Suppressor macrophage treated with lipopolysaccharide for 4 hours (primary cell): ENCODE measurements at regions not wholly inside any gene's neighbourhood (a gene's known extent, or its start where the extent isn't known, plus 50 kb on each side); places are given as distances from the start of the nearest gene placed in this dataset.

Experiments
- DNase-seq: peaks from one replicate; pipeline ENCODE4 v3.0.0-alpha.2; 2020

DNA sequence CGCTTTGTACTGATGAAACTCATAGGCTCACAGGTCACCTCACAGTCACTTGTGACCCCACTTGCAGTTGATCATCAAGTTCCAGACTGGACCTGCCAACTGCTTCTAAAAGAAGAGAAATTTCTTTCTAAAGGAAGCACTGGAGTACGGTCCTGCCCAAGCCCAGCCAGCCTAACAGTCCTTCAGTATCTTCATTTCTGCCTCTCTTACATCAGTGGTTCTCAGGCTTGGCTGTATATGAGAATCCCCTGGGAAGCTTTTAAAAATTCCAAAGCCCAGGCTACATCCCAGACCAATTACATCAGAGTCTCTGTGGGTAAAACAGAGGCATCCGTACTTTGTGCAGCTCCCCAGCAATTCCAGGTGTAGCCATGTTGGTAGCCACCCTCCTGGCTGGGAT lies 282.1 kb downstream of the NFIB start:
- no peak for DNase-seq

DNA sequence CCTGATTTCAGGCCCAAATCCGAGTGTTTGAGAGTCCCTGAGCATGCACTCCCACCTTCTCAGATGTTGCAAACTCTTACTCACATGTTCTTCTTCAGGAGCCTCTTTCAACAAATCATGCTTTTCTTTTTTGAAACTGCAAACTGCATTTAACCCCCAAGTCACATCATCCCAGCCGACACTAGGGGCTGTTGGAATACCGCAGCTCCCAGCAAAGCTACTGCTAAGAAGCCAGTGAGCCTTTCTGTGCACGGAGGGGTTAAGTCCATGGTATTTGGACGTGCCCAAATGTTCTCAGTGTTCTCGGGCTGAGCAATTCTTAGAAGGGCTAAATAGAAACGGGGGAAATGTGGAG lies 282.9 kb downstream of the NFIB start:
- DNase-seq: no peak

DNA sequence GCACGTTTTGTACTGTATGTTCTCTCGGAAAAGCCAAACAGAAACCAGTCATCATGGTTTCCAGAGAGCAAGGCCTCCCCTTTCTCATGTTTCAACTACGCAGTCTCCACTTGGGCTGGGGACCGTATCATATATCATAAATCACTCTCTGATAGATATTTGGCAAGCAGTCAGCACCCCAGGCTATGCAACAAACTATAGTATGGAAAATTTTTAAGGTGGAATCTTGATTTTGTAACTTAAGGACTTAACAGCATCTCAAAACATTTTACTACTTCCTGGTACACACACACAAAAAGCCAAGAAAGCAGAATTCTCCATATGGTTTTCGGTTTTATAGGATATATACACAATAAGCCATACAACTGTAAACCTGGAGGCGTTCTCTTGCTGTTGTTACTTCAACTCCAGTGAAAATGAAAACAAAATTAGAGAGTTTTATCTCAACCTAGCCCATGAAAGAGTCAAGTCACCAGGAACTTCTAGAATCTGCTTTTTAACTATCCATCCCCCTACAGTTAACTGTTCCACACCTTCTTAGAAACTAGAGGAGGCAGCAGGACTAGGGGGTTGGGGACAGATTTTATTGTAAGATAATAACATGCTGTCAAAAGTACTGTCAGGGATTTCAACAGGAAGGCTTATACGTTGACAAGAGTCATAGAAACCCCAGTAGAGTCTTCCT lies 283.4 kb downstream of the NFIB start:
- DNase-seq: no peak

DNA sequence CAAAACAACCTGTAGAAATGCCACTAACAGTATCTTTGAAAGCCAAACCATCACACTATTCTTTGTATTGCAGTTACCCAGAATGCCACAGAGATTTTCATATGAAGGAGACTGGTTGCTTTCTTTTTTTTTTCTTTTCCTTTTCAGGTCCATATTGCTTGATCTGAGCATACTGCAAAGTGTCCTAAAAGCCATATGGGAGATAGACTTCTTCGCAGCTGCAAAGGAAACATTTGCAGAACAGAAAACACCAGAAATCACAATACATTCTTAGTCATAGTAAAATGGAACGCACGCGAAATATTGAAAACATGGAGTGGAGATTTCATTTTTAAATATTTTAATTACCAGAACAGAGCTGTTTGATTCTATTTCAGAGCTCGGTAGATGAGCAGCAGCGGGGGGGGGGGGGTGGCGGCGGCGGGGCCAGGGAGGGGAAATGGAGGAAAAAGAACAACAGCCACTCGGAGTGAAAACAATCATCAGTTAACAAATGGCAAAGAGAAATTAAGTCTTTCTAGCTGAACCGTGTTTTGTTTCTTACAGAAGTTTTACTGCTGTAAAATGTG lies 284.1 kb downstream of the NFIB start:
- DNase-seq: no peak

DNA sequence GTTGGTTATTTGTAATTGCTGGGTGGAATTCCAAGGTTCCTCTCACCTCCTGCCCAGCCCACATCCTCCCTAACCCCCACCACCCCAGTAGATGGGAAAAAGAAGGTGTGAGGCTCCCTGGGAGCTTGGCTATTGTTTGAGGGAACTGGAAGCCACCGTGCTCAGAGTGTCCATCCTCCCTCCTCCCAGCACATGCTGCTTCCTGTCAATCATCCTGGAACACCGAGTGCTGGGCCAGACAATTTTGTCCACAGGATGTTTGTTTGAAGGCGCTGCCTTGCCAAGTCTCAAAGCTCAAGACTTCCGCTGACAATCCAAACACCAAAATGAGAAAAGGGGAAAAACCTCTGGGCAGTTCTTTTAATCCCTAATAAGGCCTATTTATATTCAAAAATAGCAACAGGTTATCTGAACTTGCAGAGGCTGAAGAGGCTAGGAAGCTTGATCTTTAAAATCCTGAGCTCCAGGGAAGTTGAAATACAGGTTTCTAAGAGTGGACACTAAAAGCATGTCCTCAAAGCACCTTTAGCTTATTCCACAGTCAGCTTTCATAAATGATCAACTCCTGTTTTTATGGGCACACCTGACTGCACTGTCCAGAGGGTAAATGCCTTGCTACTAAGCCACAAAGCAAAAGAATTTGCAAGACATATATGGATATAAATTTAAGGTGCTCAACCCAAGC lies 286.7 kb downstream of the NFIB start:
- no peak for DNase-seq

DNA sequence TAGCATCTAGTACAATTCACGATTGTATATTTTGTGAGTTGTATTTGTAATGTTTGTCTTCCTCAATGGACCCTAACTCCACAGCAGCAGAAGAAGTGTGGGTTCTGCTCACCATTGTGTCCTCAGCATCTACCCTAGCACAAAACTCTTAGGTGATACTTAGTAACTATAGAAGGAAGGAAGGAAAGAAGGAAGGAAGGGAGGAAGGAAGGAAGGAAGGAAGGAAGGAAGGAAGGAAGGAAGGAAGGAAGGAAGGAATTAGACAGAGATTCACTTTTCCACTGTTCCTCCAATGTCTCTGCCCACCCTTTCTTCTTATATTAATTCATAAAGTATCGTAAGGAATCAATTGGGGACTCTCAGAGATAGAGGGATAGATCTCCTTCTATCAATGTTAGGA lies 288.2 kb downstream of the NFIB start:
- DNase-seq: no peak

DNA sequence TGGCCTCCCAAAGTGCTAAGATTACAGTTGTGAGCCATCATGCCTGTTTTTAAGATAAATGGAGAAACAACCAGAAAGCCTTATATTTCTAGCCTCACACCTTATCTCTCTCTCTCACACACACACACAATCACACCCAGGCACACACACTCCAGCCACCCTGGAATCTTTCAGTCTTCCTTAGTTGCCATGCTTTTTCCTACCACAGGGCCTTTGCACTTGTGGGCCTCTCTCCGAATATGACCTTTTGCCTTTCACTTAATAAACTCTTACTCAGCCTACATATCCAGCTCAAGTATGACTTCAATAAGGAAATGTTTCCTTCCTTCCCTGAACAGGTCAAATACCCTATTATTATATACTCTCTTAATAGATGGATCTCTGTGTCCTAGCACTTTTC lies 290.7 kb downstream of the NFIB start:
- no peak for DNase-seq

DNA sequence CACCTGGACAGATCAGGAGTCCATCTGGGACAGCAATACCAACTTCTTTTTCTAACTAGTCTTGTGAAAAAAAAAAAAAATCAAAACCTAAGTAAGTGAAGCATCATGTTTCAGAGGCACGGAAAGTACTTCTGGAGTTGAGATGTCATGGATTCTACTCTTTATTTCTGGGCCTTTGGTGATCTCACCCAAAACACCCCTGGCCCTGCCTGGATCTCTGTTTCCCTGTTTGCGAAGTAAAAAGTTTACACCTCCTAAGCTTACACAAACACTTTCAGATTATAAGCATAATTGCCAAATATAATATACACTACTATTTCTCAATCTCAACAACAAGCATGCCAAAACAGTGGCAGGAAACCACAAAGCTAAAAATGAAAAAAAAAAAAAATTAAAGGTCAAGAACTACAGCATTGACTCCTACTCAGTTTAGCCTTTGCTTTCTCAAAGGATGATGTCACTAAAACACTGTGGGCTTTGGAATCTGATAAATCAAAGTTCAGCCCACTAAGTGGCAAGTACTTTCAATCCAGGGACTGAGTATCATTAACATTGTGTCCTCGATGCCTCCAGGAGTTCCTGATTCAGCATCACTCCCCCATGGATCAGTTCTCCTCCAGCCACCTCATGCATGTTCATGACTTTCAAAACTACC lies 291.9 kb downstream of the NFIB start:
- DNase-seq: no peak

DNA sequence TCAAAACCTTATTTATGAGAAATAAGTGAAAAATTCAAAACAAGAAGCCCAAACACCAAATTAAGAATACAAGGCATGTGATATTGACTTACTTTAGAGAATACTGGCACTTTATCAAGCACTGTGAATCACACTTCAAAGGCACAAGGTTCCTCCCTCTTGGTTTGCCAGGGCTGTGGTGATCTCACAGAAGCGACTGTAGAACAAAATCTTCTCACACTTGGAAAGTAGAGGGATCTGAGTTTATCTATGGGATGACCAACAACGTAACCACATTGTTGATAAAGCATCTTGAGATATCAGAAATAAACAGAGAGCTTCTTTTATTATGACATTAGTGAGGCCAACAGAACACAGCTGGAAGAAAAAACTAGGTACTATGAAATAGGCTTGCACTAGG lies 295.9 kb downstream of the NFIB start:
- no peak for DNase-seq

DNA sequence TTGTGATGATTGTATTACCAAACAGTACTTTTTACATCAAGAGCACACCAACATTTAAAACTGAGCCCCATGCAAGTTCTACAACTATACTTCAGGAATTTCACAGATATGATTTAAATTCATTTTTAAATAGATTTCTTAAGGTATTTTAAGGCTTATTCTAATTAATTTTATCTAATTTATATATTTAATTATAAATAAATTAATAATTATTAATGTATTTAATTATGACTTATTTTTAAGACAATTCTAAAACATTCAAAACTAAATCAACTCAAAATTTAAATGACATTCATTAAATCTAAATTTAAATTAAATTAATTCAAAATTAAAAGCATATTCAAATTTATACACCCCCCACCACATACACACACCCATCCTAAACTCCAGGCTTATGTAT lies 299.2 kb downstream of the NFIB start:
- DNase-seq: no peak

DNA sequence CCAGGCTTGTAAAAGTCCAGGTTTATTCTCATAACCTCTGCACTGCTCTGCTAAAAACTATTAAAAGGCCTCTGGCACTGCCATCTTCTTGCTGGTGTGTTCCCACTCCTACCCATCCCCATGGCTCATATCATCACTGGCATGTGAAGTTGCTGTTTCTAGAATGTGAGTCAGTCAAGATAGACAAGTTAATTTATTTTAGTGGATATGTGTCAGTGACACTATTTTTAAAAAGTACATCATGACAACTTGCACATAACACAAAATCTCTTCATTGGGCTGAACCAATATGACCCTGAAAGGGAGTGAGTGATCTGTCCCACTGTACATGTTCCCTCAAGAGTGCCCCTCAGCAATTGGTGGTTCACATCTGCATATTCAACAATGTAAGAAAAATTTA lies 299.7 kb downstream of the NFIB start:
- no peak for DNase-seq

DNA sequence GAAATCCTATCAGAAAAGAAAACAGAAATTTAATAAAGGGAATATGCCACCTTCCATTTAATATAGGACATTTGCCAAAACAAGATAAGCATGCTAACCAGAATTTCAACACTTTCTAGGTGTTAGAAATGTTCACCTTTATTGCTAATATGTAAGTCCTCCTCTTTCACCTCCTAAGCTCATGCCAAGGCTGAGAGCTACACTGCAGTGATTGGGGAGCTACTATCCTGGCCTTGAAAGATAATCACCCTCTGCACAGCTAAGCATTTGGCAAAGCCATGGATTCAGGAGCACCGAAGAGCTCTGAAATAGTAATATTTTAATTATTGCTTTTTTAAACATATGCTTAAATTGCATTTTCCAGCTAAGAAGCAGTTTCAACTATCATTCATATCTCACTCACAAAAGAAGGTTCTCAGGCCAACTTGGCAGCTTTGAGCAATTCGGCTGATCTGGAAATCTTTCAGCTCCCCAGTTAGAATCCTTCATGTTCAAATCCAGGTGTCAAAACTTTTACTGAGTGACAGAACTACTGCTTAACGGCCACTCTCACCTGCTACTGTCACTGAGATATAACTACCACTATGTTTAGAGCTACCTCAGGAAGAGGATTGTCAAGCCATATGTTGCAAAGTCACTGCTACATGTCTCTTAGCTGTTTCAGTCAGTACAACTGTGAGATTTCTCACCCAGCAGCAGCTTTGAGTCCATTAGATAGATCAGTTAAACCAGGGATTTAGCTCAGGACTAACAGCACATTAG lies 302.0 kb downstream of the NFIB start:
- no peak for DNase-seq

DNA sequence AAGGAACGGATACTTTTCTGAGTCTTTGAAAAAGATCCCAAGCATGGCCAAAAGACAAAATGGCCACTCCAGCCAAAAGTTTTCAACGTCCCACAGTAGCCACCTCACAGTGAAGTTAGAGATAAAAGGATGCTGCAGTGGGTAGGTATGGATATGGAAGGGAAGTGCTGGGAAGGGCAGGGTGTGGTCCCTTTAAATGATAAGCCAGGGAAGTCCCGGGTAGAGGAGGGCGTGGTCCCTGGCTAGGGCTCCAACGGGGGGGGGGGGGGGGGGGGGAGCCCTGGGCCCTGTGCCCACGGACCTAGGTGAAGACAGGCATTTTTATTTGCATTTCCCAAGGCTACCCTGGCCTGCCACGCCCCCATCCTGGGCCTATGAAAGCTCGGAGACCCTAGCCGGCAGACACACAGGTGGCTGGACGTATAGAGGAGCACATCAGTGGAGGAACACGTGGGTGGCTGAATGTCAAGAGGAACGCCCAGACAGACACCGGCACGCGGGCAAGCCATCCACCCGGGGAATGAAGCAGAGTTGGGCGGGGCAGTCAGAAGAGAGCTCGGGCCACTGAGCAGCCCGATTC lies 306.7 kb downstream of the NFIB start:
- no peak for DNase-seq

DNA sequence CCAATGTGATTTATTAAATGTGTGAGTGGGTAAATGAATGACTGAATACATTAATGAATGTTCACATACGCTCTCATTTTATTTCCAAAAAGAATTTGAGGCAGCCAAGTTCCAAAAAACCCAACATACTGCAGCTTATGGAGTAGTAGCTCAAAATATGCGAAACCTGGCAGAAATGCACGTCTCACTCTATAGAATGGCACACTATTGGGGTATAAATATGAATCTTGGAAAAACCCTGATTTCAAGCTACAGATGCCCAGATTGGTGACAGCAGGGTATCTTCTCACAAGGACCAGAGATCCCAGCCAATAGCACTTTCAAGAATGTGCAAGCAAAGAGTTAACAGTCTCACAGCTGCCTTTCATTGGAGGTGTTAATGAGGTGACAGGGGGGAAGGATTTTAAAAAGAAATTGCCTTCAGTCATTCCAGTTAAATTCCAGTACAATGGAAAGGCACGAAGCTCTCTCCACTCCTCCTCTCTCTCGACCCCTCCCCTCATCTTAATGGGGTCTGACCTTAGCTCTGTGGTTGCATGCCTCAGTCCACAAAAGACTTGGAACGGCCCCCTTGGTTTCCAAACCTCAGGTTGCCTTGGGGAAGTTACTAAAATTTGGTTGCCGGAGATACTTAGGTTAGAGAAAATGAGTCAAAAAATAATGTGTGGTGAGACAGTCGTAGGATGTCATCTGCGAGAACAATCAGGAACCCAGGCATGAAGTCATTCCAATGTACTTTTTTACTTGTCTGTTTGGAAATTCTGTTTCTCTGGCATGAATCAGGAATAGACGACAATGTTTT lies 307.4 kb downstream of the NFIB start:
- DNase-seq: no peak

DNA sequence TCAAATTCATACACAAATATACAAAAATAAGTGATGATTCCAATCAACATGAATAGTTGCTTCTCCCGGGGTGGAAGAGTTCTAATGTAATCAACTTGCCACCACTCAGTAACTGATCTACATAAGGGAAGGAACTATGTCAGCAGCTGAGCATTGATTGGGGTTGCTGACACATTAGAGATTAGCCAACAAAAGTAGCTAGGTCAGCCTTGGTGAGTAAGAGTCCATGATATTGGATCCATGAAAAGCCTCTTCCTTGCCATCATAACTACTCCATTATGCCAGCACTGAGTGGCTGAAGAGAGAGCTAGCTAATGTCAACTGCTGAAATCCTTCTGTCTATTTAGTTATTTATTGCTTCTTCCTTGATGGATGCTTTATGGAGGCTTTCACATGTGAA lies 309.8 kb downstream of the NFIB start:
- no peak for DNase-seq

DNA sequence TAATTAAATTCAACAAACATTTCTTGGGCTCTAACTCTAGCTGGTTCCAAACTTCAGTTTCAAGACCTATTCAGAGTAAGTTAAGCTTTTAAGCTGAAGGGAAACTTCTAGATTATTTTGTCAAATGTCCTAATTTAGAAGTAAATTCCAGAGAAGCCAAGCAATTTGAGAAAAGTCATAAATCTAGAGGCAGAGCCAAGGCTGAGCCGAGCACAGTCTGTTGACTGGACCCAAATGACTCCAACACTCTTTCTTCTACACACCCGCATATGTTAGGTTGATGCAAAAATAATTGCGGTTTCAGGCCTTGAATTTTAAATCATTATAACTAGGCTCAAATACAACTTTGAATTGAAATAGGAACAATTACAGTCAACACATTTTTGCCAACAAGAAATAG lies 319.7 kb downstream of the NFIB start:
- no peak for DNase-seq

DNA sequence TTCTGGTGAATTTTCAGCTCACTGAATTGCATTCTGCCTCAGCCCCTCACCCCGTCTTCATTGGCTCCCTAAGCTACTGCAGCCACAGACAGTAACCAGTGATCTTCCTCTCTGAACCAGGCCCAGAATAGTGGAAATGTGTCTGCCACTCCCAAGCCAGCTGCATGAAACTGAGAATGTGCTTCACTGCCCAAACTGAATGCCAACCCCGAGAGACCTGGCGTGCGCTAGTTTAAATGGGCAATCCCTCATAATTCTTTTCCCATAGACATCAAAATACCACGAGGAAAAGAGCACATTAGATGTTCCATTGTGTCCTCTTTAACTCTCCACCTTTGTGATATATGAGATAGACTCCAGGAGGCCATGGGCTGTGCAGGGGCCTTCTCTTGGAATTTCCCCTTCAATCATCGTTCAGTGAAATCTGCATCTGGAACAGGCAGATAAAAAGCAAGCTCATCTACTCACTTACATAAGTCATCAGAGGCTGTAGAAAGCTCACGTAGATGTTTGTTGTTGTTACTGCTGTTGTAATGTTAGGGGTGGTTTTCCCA lies 320.2 kb downstream of the NFIB start:
- DNase-seq: no peak

DNA sequence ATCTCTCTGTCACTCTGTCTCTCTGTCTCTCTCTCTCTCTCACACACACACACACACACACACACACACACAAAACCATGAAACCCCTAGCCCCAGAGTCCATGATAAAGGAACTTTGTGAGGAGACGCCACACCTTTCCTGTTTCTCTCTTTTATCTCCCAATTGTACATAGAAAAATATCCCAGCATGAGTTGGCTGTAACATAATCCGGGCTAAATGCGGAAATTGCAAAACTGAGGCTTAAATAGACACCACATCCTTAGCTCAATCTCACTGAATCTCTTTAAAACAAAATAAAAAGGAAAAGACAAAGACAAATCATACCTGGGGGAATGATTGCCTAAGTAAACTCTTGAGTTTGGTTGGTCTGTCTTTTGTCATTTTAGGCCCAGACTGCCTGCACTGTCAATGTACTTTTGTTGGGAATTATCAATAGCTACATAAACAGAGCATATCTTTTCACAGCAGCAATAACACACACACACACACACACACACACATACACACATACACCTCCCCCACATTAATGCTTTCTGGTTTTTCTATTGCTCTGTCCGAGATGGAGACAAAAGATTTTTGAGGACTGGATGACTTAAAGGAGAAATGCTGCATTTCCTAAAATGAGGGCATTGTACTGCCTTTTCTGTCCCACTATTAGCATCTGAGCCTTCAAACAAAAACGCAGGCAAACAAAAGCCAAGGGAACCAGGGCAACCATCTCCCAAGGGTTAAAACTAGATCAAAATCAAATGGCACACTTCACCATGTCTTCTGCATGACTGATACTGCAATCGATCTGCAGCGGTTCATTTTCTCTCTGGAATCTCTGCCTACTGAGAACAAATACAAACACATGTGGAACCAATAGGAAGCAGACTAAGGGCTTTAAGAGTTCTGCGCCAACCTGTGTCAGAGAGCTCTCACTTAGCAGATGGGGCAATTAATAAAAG lies 321.5 kb downstream of the NFIB start:
- DNase-seq: no peak

DNA sequence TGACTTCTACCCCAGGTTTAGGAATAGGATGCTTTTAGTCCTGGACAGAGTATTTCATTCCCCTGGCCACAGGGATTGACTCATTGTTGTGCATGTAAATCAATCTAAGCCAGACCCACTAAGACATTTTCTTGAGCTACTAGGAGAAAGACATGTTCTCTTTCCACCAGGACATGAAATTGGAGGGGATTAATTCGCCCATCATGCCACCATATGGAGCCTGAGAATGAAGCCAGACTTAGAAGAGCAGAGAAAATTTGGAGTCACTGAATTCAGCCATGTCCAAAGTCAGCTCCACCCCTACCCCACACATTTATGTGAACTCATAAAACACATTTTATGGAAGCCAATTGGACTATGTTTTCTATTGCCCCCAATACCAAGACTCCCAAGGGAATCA lies 322.5 kb downstream of the NFIB start:
- DNase-seq: no peak

DNA sequence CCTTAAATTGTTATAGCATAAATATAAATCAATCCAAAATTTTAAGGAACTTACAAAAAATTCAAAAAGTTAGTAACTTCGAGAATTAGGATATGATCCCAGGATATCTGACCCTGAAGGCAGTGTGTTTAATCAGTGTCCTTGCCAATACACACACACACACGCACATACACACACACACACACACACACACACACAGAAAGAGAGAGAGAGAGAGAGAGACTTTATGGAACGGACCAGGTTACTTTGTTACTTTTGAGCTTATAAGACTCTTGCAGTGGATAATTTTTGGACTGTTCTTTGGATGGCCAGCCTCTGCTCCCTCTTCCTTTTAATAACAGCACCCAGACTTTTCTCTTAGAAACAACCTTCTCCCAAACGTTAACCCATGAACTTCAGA lies 322.9 kb downstream of the NFIB start:
- DNase-seq: no peak

DNA sequence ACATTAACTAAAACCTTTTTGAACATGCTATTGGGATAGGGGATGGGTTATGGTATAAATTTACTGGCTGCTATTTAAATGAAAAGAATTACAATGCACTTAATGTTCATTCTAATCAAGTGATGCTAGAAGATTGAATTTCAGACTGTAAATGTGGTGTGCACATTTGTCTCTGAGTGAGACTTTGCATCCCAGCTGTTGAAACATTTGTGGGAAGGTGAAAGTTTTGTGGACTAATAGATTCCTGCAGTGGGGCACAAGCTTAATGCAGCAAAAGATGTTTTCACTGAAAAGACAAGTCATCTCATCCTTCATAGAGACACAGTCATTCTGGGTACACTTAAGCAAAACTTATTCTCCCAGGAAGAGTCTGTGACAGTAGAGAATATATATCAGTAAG lies 323.6 kb downstream of the NFIB start:
- no peak for DNase-seq
